ENCODE measurements at regions not wholly inside any gene's neighbourhood (a gene's known extent, or its start where the extent isn't known, plus 50 kb on each side); places are given as distances from the start of the nearest gene placed in this dataset.

DNA sequence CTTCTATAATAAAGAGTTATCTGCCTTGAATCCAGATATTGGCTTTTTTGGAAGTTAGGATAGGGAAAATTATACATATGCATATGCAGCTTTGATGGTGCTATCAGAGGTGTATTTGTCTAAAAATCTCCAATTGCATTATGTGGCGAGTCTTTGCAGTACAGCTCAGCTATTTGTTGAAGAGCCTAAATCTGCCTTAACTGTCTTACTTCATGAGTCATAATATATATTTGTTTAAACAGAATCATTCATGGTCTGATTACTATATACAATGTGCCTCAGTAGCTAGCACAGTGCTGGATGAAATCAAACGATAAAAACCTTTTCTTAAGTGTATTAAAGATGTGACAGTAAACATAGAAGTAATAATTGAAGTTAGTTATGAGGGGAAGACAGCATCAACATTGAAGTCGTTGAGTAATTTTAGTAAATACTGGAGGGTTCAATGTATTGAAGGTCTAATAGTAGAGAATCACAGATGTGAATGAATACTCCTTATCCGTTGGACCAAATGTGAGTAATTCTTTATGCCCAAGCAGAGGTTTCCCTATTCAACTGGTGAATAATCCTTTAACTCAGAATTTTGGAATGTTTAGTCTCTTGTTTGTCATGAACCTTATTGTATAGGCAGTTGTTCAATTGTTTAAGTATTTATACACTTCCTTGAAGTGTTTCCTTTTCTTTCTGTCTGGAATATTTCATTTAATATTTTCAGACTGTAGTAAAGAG, 74.8 kb upstream of the NAALADL2 start:
- no peaks in the 10 kb centered on the region for H3K9me3 ChIP-seq
- no peaks in the 10 kb centered on the region for H3K4me1 ChIP-seq
- H3K27ac ChIP-seq: no peak overlapping the region
- no peak overlapping the region for H3K4me3 ChIP-seq
- TF ChIP-seq, protein P1, sequence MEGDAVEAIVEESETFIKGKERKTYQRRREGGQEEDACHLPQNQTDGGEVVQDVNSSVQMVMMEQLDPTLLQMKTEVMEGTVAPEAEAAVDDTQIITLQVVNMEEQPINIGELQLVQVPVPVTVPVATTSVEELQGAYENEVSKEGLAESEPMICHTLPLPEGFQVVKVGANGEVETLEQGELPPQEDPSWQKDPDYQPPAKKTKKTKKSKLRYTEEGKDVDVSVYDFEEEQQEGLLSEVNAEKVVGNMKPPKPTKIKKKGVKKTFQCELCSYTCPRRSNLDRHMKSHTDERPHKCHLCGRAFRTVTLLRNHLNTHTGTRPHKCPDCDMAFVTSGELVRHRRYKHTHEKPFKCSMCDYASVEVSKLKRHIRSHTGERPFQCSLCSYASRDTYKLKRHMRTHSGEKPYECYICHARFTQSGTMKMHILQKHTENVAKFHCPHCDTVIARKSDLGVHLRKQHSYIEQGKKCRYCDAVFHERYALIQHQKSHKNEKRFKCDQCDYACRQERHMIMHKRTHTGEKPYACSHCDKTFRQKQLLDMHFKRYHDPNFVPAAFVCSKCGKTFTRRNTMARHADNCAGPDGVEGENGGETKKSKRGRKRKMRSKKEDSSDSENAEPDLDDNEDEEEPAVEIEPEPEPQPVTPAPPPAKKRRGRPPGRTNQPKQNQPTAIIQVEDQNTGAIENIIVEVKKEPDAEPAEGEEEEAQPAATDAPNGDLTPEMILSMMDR (IDR thresholded peaks at IDR 0.05): no peak
- DNase-seq (no peak), ATAC-seq (no peak)
- no peaks in the 10 kb centered on the region for H3K27me3 ChIP-seq (ENCODE audit: low read depth)
- intact Hi-C loops (cut with DNase I): no loop called here
- H3K36me3 ChIP-seq: no peaks in the 10 kb centered on the region

DNA sequence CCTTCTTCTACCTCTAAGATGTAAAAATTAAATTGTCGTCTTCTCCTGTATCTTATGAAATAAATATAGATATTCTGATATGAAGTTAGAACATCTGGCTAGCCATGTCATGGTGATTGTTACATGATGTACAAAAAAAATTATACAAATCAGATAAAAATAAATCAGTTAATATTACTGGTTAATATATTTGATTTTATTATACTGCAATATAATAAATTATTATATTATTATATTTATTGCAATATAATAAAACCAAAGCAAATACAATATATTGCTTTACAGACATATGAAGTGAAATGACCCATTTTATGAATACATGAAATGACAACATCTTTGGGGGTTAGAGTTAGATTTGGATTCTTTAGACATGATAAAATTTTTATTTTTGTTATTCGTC, 72.3 kb upstream of the NAALADL2 start:
- intact Hi-C loops (cut with DNase I): no loop called here
- H3K4me1 ChIP-seq: no peaks in the 10 kb centered on the region
- ATAC-seq (no peak), DNase-seq (no peak)
- no peak overlapping the region for H3K4me3 ChIP-seq
- no peaks in the 10 kb centered on the region for H3K27me3 ChIP-seq (ENCODE audit: low read depth)
- no peaks in the 10 kb centered on the region for H3K36me3 ChIP-seq
- no peaks in the 10 kb centered on the region for H3K9me3 ChIP-seq
- TF ChIP-seq, protein P1 (IDR thresholded peaks at IDR 0.05): no peak
- no peak overlapping the region for H3K27ac ChIP-seq

DNA sequence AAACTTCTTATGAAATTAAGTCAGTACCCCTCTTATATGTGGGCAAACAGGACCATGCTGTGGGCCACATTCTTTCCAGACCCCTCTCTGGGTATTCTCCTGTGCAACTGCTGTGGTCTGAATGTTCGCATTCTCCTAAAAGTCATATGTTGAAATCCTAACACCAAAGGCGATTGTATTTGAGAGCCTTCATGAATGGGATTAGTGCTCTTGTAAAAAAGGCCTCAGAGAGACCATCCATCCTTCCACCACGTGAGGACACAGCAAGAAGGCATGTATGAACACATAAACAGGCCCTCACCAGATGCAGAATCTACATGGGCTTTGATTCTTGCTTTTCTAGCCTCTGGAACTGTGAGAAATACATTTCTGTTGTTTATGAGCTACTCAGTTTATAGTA, 68.0 kb upstream of the NAALADL2 start:
- intact Hi-C loops (cut with DNase I): no loop called here
- DNase-seq: no peak
- Histone ChIP-seq H3K36me3 (no peaks in the 10 kb centered on the region), H3K27me3 (ENCODE audit: low read depth) (no peaks in the 10 kb centered on the region), H3K4me1 (no peaks in the 10 kb centered on the region), H3K4me3 (no peak overlapping the region), H3K9me3 (no peaks in the 10 kb centered on the region), H3K27ac (no peak overlapping the region)
- no peak for ATAC-seq
- TF ChIP-seq, protein P1 (IDR thresholded peaks at IDR 0.05): no peak

- ATAC-seq: no peak
- no peak for DNase-seq
- H3K27me3 ChIP-seq (ENCODE audit: low read depth): no peaks in the 10 kb centered on the region
- H3K36me3 ChIP-seq: no peaks in the 10 kb centered on the region
- no peaks in the 10 kb centered on the region for H3K9me3 ChIP-seq
- no peak overlapping the region for H3K4me3 ChIP-seq
- TF ChIP-seq, protein P1 (IDR thresholded peaks at IDR 0.05): no peak
- intact Hi-C loops (cut with DNase I): no loop called here
- no peak overlapping the region for H3K27ac ChIP-seq
- no peaks in the 10 kb centered on the region for H3K4me1 ChIP-seq
Measured at GRCh38 chr3:174792864-174793263, 66.3 kb upstream of the NAALADL2 start.

Measured in lower lobe of right lung (tissue), 2 donors.